SK-N-SH (cell line): ENCODE measurements at regions not wholly inside any gene's neighbourhood (a gene's known extent, or its start where the extent isn't known, plus 50 kb on each side); places are given as distances from the start of the nearest gene placed in this dataset.

Experiments used
- CTCF ChIA-PET: fragments of 300-600, 350-600 bp; formaldehyde crosslinking; extraction: SDS; loops from one replicate; lab custom pipeline; 2021; lab: Yijun Ruan, JAX
- POLR2A ChIA-PET: fragments of 350-600 bp; sonication (Branson Sonifier 250); formaldehyde crosslinking; extraction: SDS; loops from one replicate; lab custom pipeline; 2020; ENCODE audit warnings: antibody characterized with exemption, inconsistent platforms; lab: Yijun Ruan, JAX
- DNase-seq: peaks from one replicate; pipeline ENCODE4 v3.0.0; 2012
- H2AFZ ChIP-seq: fragments of 200-600 bp; sonication (generic); 2 replicates; pipeline ENCODE4 v1.8.1; 2016; ENCODE audit warnings: antibody characterized with exemption, mild to moderate bottlenecking, low read depth
- H3F3A ChIP-seq: fragments of 200-600 bp; sonication (generic); replicated peaks from 2 replicates; pipeline ENCODE3; 2016; ENCODE audit warnings: antibody characterized with exemption, mild to moderate bottlenecking; ENCODE audit not compliant: insufficient read depth
- H3K27ac ChIP-seq, 2 experiments: fragments of 200-500 bp in 1 of 2; fragments of 200-600 bp in 1 of 2; sonication (Bioruptor generic) in 1 of 2; sonication (generic), shearing (Covaris generic) in 1 of 2; 2 replicates each; pipeline versions ENCODE4 v1.5.1 to v1.6.1; 2014 to 2016; ENCODE audit warnings: low read depth in 2 of 2, inconsistent platforms in 1 of 2, low read length in 1 of 2, mild to moderate bottlenecking in 1 of 2, mixed read lengths in 1 of 2
- H3K27me3 ChIP-seq: fragments of 200-600 bp; sonication (generic), shearing (Covaris generic); 2 replicates; pipeline ENCODE4 v1.6.1; 2016; ENCODE audit warnings: mixed run types; ENCODE audit not compliant: insufficient read depth
- H3K36me3 ChIP-seq, 2 experiments: fragments of 200-500 bp in 1 of 2; fragments of 200-600 bp in 1 of 2; sonication (Bioruptor generic) in 1 of 2; sonication (generic) in 1 of 2; replicated peaks in 1 of 2; 2 replicates each; pipeline versions ENCODE3 to v1.5.1; 2014 to 2016; ENCODE audit warnings: low read length in 1 of 2, mild to moderate bottlenecking in 1 of 2; ENCODE audit not compliant: insufficient read depth in 2 of 2, control insufficient read depth in 1 of 2
- H3K4me1 ChIP-seq, 2 experiments: fragments of 200-500 bp in 1 of 2; fragments of 200-600 bp in 1 of 2; sonication (Bioruptor generic) in 1 of 2; sonication (generic), shearing (Covaris generic) in 1 of 2; 2 replicates each; pipeline versions ENCODE4 v1.5.1 to v1.6.1; 2014 to 2016; ENCODE audit warnings: low read depth in 1 of 2, low read length in 1 of 2, mixed run types in 1 of 2; ENCODE audit not compliant: insufficient read depth in 2 of 2, control insufficient read depth in 1 of 2
- H3K4me2 ChIP-seq: fragments of 200-600 bp; sonication (generic), shearing (Covaris generic); 2 replicates; pipeline ENCODE4 v1.6.1; 2017; ENCODE audit warnings: mixed run types
- H3K4me3 ChIP-seq, 2 experiments: fragments of 200-500 bp in 1 of 2; fragments of 200-600 bp in 1 of 2; sonication (Bioruptor generic) in 1 of 2; sonication (generic), shearing (Covaris generic) in 1 of 2; 2 replicates each; pipeline versions ENCODE4 v1.5.1 to v1.8.1; 2014 to 2016; ENCODE audit warnings: low read depth in 2 of 2, inconsistent platforms in 1 of 2, low read length in 1 of 2, mild to moderate bottlenecking in 1 of 2, mixed read lengths in 1 of 2, moderate library complexity in 1 of 2
- H3K79me2 ChIP-seq: fragments of 200-600 bp; sonication (generic); 2 replicates; pipeline ENCODE4 v1.8.1; 2017; ENCODE audit warnings: mild to moderate bottlenecking; ENCODE audit not compliant: insufficient read depth
- H3K9ac ChIP-seq: fragments of 200-600 bp; sonication (generic); 2 replicates; pipeline ENCODE4 v1.6.1; 2017; ENCODE audit warnings: mixed run types
- H3K9me2 ChIP-seq: fragments of 200-600 bp; sonication (generic); 2 replicates; pipeline ENCODE4 v1.6.1; 2017; ENCODE audit warnings: mixed run types
- H3K9me3 ChIP-seq: fragments of 200-600 bp; sonication (generic); 2 replicates; pipeline ENCODE4 v1.6.1; 2017; ENCODE audit warnings: mixed run types, mild to moderate bottlenecking, moderate library complexity
- H4K20me1 ChIP-seq: fragments of 200-600 bp; sonication (generic); 2 replicates; pipeline ENCODE4 v1.6.1; 2017; ENCODE audit warnings: mild to moderate bottlenecking, mixed run types; ENCODE audit not compliant: insufficient read depth
- CHD2 ChIP-seq: fragments of 150-350 bp; IDR thresholded peaks from 2 replicates; pipeline ENCODE4 v1.6.1; 2018; ENCODE audit warnings: low read length; ENCODE audit not compliant: partially characterized antibody
- CTCF ChIP-seq: fragments of 200-600 bp; sonication (generic); IDR thresholded peaks from 2 replicates; pipeline ENCODE4 v1.6.1; 2017; ENCODE audit warnings: antibody characterized with exemption, mild to moderate bottlenecking, moderate library complexity
- FOXM1 ChIP-seq: IDR thresholded peaks from 2 replicates; pipeline ENCODE4 v1.4.0; 2012; ENCODE audit warnings: low read depth, mild to moderate bottlenecking
- PBX3 ChIP-seq: IDR thresholded peaks from 2 replicates; pipeline ENCODE4; 2012
- POLR2AphosphoS5 ChIP-seq: IDR thresholded peaks from 2 replicates; pipeline ENCODE4 v1.6.1; 2012; ENCODE audit warnings: low read depth, low read length
- RAD21 ChIP-seq: IDR thresholded peaks from 2 replicates; pipeline ENCODE4 v1.6.1; 2012; ENCODE audit warnings: mild to moderate bottlenecking, low read length
- REST ChIP-seq: IDR thresholded peaks from 2 replicates; pipeline ENCODE4 v1.6.1; 2012; ENCODE audit warnings: mild to moderate bottlenecking, low read depth, low read length, moderate library complexity
- RFX5 ChIP-seq: IDR thresholded peaks from 2 replicates; pipeline ENCODE4 v1.6.1; 2012; ENCODE audit warnings: mild to moderate bottlenecking, improper control_type of control experiment, low read length
- TCF12 ChIP-seq: IDR thresholded peaks from 2 replicates; pipeline ENCODE4 v1.4.0; 2012
- USF2 ChIP-seq: fragments of 150-350 bp; IDR thresholded peaks from 2 replicates; pipeline ENCODE4 v1.6.1; 2017; ENCODE audit warnings: antibody characterized with exemption, low read length, low read depth, borderline replicate concordance
- WGBS: methylation state at CpG from one replicate; pipeline ENCODE4 v1.1.6; 2017; ENCODE audit warnings: low lambda C conversion rate; 5-methylcytosine and 5-hydroxymethylcytosine counted together

- Histone ChIP-seq H3K9ac (no peak overlapping the region), H3K9me2 (no peaks in the 10 kb centered on the region), H4K20me1 (no peaks in the 10 kb centered on the region), H3K4me2 (no peak overlapping the region), H3F3A (no peaks in the 10 kb centered on the region), H2AFZ (no peak overlapping the region), H3K9me3 (no peaks in the 10 kb centered on the region), H3K36me3 (no peaks in the 10 kb centered on the region), H3K27me3 (no peaks in the 10 kb centered on the region), H3K4me1 (no peaks in the 10 kb centered on the region), H3K4me3 (no peak overlapping the region), H3K79me2 (no peaks in the 10 kb centered on the region), H3K27ac (no peak overlapping the region)
- no peak for TF ChIP-seq CTCF
- no peak for TF ChIP-seq REST
- DNase-seq, result no peak
- ChIA-PET CTCF (no interaction called here), POLR2A (no interaction called here)
- WGBS, result 2% methylated on average over 3 of the region's 3 CpGs
Observed at GRCh38 chrX:149207518-149207917, 297.6 kb downstream of the IDS start.

GRCh38 chrX:149205937-149206336 is 299.2 kb downstream of the IDS start:
- Histone ChIP-seq H3K4me2 (no peak overlapping the region), H4K20me1 (no peaks in the 10 kb centered on the region), H3K4me1 (no peaks in the 10 kb centered on the region), H3F3A (no peaks in the 10 kb centered on the region), H3K27me3 (no peaks in the 10 kb centered on the region), H3K36me3 (no peaks in the 10 kb centered on the region), H2AFZ (no peak overlapping the region), H3K27ac (no peak overlapping the region), H3K79me2 (no peaks in the 10 kb centered on the region), H3K9ac (no peak overlapping the region), H3K9me3 (no peaks in the 10 kb centered on the region; the same call in 1 of the 2 replicates), H3K9me2 (no peaks in the 10 kb centered on the region), H3K4me3 (no peak overlapping the region)
- no peak for DNase-seq
- POLR2A ChIA-PET, result no interaction called here
- CTCF ChIA-PET, result interaction anchor here (0.7 kb wide), 1 partner anchor 217 kb away, joined by 3 read pairs; no protein-coding TSS in a partner anchor
- WGBS, result 0% methylated on average over 1 of the region's 1 CpG
- TF ChIP-seq RFX5 (no peak), RAD21 (no peak), CTCF (no peak), FOXM1 (no peak), USF2 (no peak), POLR2AphosphoS5 (no peak), PBX3 (no peak), TCF12 (no peak), CHD2 (no peak)
